Kidney (tissue), 13 donors: ENCODE measurements at regions not wholly inside any gene's neighbourhood (a gene's known extent, or its start where the extent isn't known, plus 50 kb on each side); places are given as distances from the start of the nearest gene placed in this dataset.
"Not testable (repeated sequence)": the region's sequence is repeated elsewhere in the genome, so short reads cannot be mapped to it uniquely, and the experiment has no call there.

Experiments
- DNase-seq, 5 donors: peaks; one replicate each; pipeline ENCODE4 v3.0.0-alpha.2; 2013 to 2020
- FAIRE-seq: peaks from 2 replicates; lab custom pipeline; 2012; peaks lifted over from hg19 to GRCh38; lab: Jason Lieb, UNC
- H3K27ac ChIP-seq, 2 donors: one replicate each; pipeline ENCODE4 v1.7.0; 2013; ENCODE audit warnings: low read depth in 2 of 2, low read length in 2 of 2, inconsistent platforms in 1 of 2
- H3K27me3 ChIP-seq: one replicate; pipeline ENCODE4 v1.7.1; 2013; ENCODE audit warnings: low read length, inconsistent platforms; ENCODE audit not compliant: control insufficient read depth, insufficient read depth
- H3K36me3 ChIP-seq, 3 donors: one replicate each; pipeline versions ENCODE4 v1.7.0 to v1.7.1; 2013; ENCODE audit warnings: low read length in 3 of 3, control low read depth in 1 of 3, inconsistent platforms in 1 of 3; ENCODE audit not compliant: insufficient read depth in 3 of 3, control insufficient read depth in 2 of 3
- H3K4me1 ChIP-seq, 3 donors: one replicate each; pipeline versions ENCODE4 v1.7.0 to v1.7.1; 2013; ENCODE audit warnings: low read length in 3 of 3, inconsistent platforms in 1 of 3, low read depth in 1 of 3; ENCODE audit not compliant: control insufficient read depth in 2 of 3, insufficient read depth in 2 of 3
- H3K4me3 ChIP-seq, 3 donors: one replicate each; pipeline versions ENCODE4 v1.7.0 to v1.8.1; 2013; ENCODE audit warnings: low read length in 3 of 3, control low read depth in 1 of 3, inconsistent platforms in 1 of 3
- H3K9ac ChIP-seq, 3 donors: one replicate each; pipeline versions ENCODE4 v1.7.0 to v1.7.1; 2013; ENCODE audit warnings: low read length in 3 of 3, control low read depth in 1 of 3, inconsistent platforms in 1 of 3
- H3K9me3 ChIP-seq, 3 donors: one replicate each; pipeline versions ENCODE4 v1.7.0 to v1.7.1; 2013; ENCODE audit warnings: low read length in 3 of 3, control low read depth in 1 of 3, inconsistent platforms in 1 of 3; ENCODE audit not compliant: control insufficient read depth in 2 of 3, insufficient read depth in 1 of 3
- CTCF ChIP-seq: IDR thresholded peaks from 3 replicates; pipeline ENCODE4 v1.5.1; 2012; ENCODE audit warnings: mild to moderate bottlenecking, moderate library complexity, borderline replicate concordance; ENCODE audit not compliant: insufficient read depth; ENCODE audit errors: extremely low read depth
- intact Hi-C: fragments of 100-400 bp; cut with DNase I; formaldehyde crosslinking; loops from one replicate; pipeline ENCODE4 v1.11.1; 2022
- donor health status: control.
- donor health status: control.
- donor health status: control.
- donor health status: control.
- donor health status: control.
- donor health status: DM: yes; HTN: yes; CAD: no.
- donor health status: Normal renal cell carcinoma (clear cell type).

DNA sequence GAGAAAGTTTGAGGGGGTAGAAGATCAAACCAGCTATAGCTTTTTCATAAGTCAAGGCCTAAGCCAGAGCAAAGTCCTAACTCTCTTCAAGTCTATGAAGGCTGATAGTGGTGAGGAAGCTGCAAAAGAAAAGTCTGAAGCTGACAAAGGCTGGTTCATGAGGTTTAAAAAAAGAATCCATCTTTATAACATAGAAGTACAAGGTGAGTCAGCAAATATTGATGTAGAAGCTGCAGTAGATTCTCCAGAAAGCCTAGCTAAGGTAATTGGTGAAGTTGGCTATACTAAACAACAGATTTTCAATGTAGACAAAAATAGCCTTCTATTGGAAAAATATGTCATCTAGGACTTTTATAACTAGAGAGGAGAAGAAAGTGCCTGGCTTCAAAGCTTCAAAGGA, 141.4 kb upstream of the ZNF521 start:
- H3K9me3 ChIP-seq = peaks cover 0 to 4% (median 0%) of the 10 kb centered on the region in 3 donors
- intact Hi-C loops = no loop called here
- no peak overlapping the region for H3K9ac ChIP-seq
- no peak for DNase-seq
- H3K36me3 ChIP-seq = no peaks in the 10 kb centered on the region
- no peak overlapping the region for H3K27ac ChIP-seq
- no peak overlapping the region for H3K4me3 ChIP-seq
- FAIRE-seq = no peak
- no peak for TF ChIP-seq CTCF
- no peaks in the 10 kb centered on the region for H3K27me3 ChIP-seq
- H3K4me1 ChIP-seq = no peaks in the 10 kb centered on the region

GRCh38 chr18:25490316-25490715, 138.3 kb upstream of the ZNF521 start:
- DNase-seq (no peak), FAIRE-seq (no peak)
- H3K27ac ChIP-seq = no peak overlapping the region
- H3K4me1 ChIP-seq = no peaks in the 10 kb centered on the region
- no peaks in the 10 kb centered on the region for H3K27me3 ChIP-seq
- no peak overlapping the region for H3K4me3 ChIP-seq
- H3K9ac ChIP-seq = no peak overlapping the region
- H3K9me3 ChIP-seq = peaks cover 0 to 4% (median 0%) of the 10 kb centered on the region in 3 donors
- no peaks in the 10 kb centered on the region for H3K36me3 ChIP-seq
- no peak for TF ChIP-seq CTCF
- intact Hi-C loops = no loop called here

DNA sequence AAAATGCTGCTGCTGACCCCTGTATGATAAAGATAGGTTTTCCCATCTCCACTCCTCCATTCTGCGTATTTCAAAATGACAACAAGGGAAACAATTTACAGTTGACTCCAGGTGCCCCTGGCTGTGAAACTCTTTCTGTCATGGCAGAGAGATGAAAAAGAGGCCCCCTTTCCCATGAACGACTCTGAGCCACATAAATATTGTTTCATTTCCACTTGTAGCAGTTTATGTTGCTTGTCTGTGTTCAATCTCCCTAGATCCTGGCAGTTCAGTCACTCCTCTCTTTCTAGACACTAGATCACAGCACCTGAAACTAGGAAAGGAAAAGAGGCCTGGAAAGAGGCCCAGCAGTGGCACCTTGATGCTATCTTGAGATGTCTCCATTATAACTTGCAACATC, 121.0 kb upstream of the ZNF521 start:
- Histone ChIP-seq H3K36me3 (no peaks in the 10 kb centered on the region), H3K4me3 (no peak overlapping the region), H3K27ac (no peak overlapping the region), H3K9me3 (no peaks in the 10 kb centered on the region), H3K9ac (no peak overlapping the region), H3K4me1 (no peaks in the 10 kb centered on the region), H3K27me3 (no peaks in the 10 kb centered on the region)
- peak in 1 of 5 donors; percentile 32 for DNase-seq
- intact Hi-C loops = no loop called here
- no peak for TF ChIP-seq CTCF
- FAIRE-seq = no peak

- H3K4me3 ChIP-seq, H3K27me3 ChIP-seq, FAIRE-seq, H3K9ac ChIP-seq, H3K4me1 ChIP-seq, H3K27ac ChIP-seq, intact Hi-C loops, DNase-seq, H3K36me3 ChIP-seq, H3K9me3 ChIP-seq: not testable (repeated sequence)
Observed at GRCh38 chr18:25470756-25471524, 119.0 kb upstream of the ZNF521 start.
